Neuronal stem cell (in vitro differentiated cells): ENCODE measurements at regions not wholly inside any gene's neighbourhood (a gene's known extent, or its start where the extent isn't known, plus 50 kb on each side); places are given as distances from the start of the nearest gene placed in this dataset.

ENCODE experiments used
- DNase-seq: peaks from one replicate; pipeline ENCODE4 v3.0.0-alpha.2; 2013; ENCODE audit warnings: low spot score
- H2AFZ ChIP-seq: one replicate; pipeline ENCODE4 v1.6.1; 2013; ENCODE audit warnings: mild to moderate bottlenecking, low read length, inconsistent platforms
- H2AK5ac ChIP-seq: 2 replicates; pipeline ENCODE4 v1.6.1; 2013; ENCODE audit warnings: low read depth, mild to moderate bottlenecking, inconsistent platforms, low read length, moderate library complexity, mixed read lengths
- H2BK120ac ChIP-seq: 2 replicates; pipeline ENCODE4 v1.6.1; 2013; ENCODE audit warnings: low read depth, mild to moderate bottlenecking, inconsistent platforms, low read length, moderate library complexity, mixed read lengths
- H2BK12ac ChIP-seq: one replicate; pipeline ENCODE4 v1.6.1; 2013; ENCODE audit warnings: low read length, inconsistent platforms
- H2BK15ac ChIP-seq: 2 replicates; pipeline ENCODE4 v1.6.1; 2013; ENCODE audit warnings: mild to moderate bottlenecking, low read length, inconsistent platforms, mixed read lengths
- H2BK5ac ChIP-seq: one replicate; pipeline ENCODE4 v1.6.1; 2013; ENCODE audit warnings: inconsistent platforms, mild to moderate bottlenecking, low read length, moderate library complexity
- H3K14ac ChIP-seq: one replicate; pipeline ENCODE4 v1.6.1; 2013; ENCODE audit warnings: low read length, inconsistent platforms
- H3K18ac ChIP-seq: 2 replicates; pipeline ENCODE4 v1.6.1; 2013; ENCODE audit warnings: low read length, inconsistent platforms
- H3K23ac ChIP-seq: 2 replicates; pipeline ENCODE4 v1.6.1; 2013; ENCODE audit warnings: low read depth, mild to moderate bottlenecking, mixed read lengths, low read length, inconsistent platforms; ENCODE audit not compliant: poor library complexity
- H3K27ac ChIP-seq: replicated peaks from 3 replicates; pipeline ENCODE4 v1.5.1; 2013; ENCODE audit warnings: low read length, inconsistent platforms
- H3K27me3 ChIP-seq, 3 experiments: 2 replicates each; pipeline ENCODE4 v1.6.1; 2013; ENCODE audit warnings: low read length in 3 of 3, mild to moderate bottlenecking in 2 of 3, inconsistent platforms in 1 of 3, low read depth in 1 of 3, mixed read lengths in 1 of 3, moderate library complexity in 1 of 3; ENCODE audit not compliant: control insufficient read depth in 3 of 3, insufficient read depth in 3 of 3
- H3K36me3 ChIP-seq, 2 donors: replicated peaks in 1 of 2; 2 replicates each; pipeline ENCODE4 v1.6.1; 2013; ENCODE audit warnings: low read length in 2 of 2; ENCODE audit not compliant: control insufficient read depth in 2 of 2, insufficient read depth in 2 of 2
- H3K4ac ChIP-seq: 2 replicates; pipeline ENCODE4 v1.6.1; 2013; ENCODE audit warnings: inconsistent platforms, mild to moderate bottlenecking, low read length, moderate library complexity
- H3K4me1 ChIP-seq, 2 donors: 1 replicate in 1 of 2; 2 replicates in 1 of 2; pipeline ENCODE4 v1.6.1; 2013; ENCODE audit warnings: low read length in 2 of 2, low read depth in 1 of 2; ENCODE audit not compliant: control insufficient read depth in 2 of 2, insufficient read depth in 1 of 2
- H3K4me2 ChIP-seq: one replicate; pipeline ENCODE4 v1.6.1; 2013; ENCODE audit warnings: mild to moderate bottlenecking, low read length, inconsistent platforms; ENCODE audit not compliant: insufficient read depth, poor library complexity, severe bottlenecking
- H3K4me3 ChIP-seq, 2 donors: 2 replicates each; pipeline ENCODE4 v1.5.1; 2013; ENCODE audit warnings: low read length in 2 of 2, mild to moderate bottlenecking in 2 of 2, inconsistent platforms in 1 of 2, moderate library complexity in 1 of 2
- H3K79me1 ChIP-seq: one replicate; pipeline ENCODE4 v1.6.1; 2013; ENCODE audit warnings: low read depth, mild to moderate bottlenecking, inconsistent platforms, low read length, moderate library complexity
- H3K9ac ChIP-seq: one replicate; pipeline ENCODE4 v1.6.1; 2013; ENCODE audit warnings: mild to moderate bottlenecking, low read depth, low read length, inconsistent platforms; ENCODE audit not compliant: poor library complexity
- H3K9me3 ChIP-seq, 2 donors: replicated peaks in 1 of 2; 2 replicates each; pipeline versions ENCODE3 to v1.6.1; 2013; ENCODE audit warnings: low read length in 2 of 2, mild to moderate bottlenecking in 2 of 2, inconsistent platforms in 1 of 2, low read depth in 1 of 2, mixed read lengths in 1 of 2, moderate library complexity in 1 of 2; ENCODE audit not compliant: control insufficient read depth in 2 of 2, insufficient read depth in 1 of 2
- H4K8ac ChIP-seq: one replicate; pipeline ENCODE4 v1.6.1; 2013; ENCODE audit warnings: low read depth, mild to moderate bottlenecking, inconsistent platforms, low read length, moderate library complexity
- H4K91ac ChIP-seq: one replicate; pipeline ENCODE4 v1.6.1; 2013; ENCODE audit warnings: low read length, low read depth, mild to moderate bottlenecking, inconsistent platforms; ENCODE audit not compliant: poor library complexity
- whole genome bisulfite sequencing, 2 donors: extraction: QIAGEN DNeasy Blood & Tissue Kit; methylation state at CpG; one replicate each; pipeline ENCODE4 v1.1.7; 2013; ENCODE audit warnings: missing lambda C conversion rate in 2 of 2, mixed read lengths in 1 of 2; ENCODE audit not compliant: insufficient read length in 2 of 2, insufficient replicate concordance in 1 of 2; ENCODE audit errors: extremely low coverage in 2 of 2; 5-methylcytosine and 5-hydroxymethylcytosine counted together

DNA sequence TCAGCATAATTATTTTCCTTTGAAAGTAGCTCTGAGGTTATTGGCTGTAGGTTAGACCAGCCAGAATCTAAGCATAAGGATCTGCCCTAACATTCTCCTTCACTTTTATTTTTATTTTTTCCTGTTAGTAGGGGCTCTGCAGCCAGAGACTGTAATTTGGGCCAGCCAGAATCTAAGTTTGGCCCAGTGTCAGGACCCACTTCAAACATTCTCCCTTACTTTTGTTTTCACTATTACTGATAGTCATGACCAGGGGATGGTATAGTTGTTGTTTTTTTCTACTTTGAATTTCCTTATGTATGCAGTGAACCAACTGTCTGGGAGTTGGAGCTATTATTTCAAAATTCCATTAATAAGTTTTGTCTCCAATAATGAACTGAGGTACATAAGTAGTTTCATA lies 121.0 kb upstream of the MBNL1 start:
- H3K4me2 ChIP-seq, result no peak overlapping the region
- H3K4me3 ChIP-seq, result no peak overlapping the region
- no peak for DNase-seq
- H2BK120ac ChIP-seq, result no peak overlapping the region
- no peak overlapping the region for H2BK15ac ChIP-seq
- no peak overlapping the region for H2AK5ac ChIP-seq
- H3K9me3 ChIP-seq, result no peaks in the 10 kb centered on the region
- H3K4me1 ChIP-seq, result no peaks in the 10 kb centered on the region
- H4K91ac ChIP-seq, result no peak overlapping the region
- no peaks in the 10 kb centered on the region for H3K36me3 ChIP-seq
- H2BK5ac ChIP-seq, result no peak overlapping the region
- no peaks in the 10 kb centered on the region for H3K27me3 ChIP-seq
- H2BK12ac ChIP-seq, result no peak overlapping the region
- no peak overlapping the region for H4K8ac ChIP-seq
- no peak overlapping the region for H3K23ac ChIP-seq
- no peaks in the 10 kb centered on the region for H3K79me1 ChIP-seq
- no peak overlapping the region for H3K4ac ChIP-seq
- H3K18ac ChIP-seq, result no peak overlapping the region
- no peak overlapping the region for H3K27ac ChIP-seq
- H3K14ac ChIP-seq, result no peak overlapping the region
- no peak overlapping the region for H3K9ac ChIP-seq
- no peak overlapping the region for H2AFZ ChIP-seq

DNA sequence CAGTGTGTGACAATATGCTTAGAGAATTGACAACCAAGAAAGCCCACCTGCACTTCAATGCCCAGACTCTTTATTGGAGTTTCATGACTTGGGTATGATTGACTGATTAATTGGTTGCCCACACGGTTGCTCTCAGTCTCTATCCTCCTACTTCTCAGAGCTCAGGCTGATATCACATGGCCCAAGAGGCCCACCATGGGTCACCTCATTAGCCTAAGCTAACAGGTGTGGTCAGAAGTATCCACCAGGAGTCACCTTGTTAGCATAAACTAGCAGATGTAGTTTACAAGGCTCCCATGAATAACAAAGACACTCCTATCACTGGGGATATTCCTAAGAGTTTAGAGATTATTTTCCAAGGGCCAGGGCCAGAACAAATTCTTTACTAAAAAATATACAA lies 120.2 kb upstream of the MBNL1 start:
- Histone ChIP-seq H3K27me3 (no peaks in the 10 kb centered on the region), H2AFZ (no peak overlapping the region), H4K8ac (no peak overlapping the region), H2BK5ac (no peak overlapping the region), H4K91ac (no peak overlapping the region), H3K4ac (no peak overlapping the region), H3K27ac (no peak overlapping the region), H3K79me1 (no peaks in the 10 kb centered on the region), H2BK15ac (no peak overlapping the region), H3K9me3 (no peaks in the 10 kb centered on the region), H3K23ac (no peak overlapping the region), H3K14ac (no peak overlapping the region), H3K4me1 (no peaks in the 10 kb centered on the region), H2BK12ac (no peak overlapping the region), H2BK120ac (no peak overlapping the region), H3K9ac (no peak overlapping the region), H3K18ac (no peak overlapping the region), H2AK5ac (no peak overlapping the region), H3K4me3 (no peak overlapping the region), H3K4me2 (no peak overlapping the region), H3K36me3 (no peaks in the 10 kb centered on the region)
- no peak for DNase-seq
- no CpG with 5 or more reads among the region's 1 CpG for WGBS, 2 donors

DNA sequence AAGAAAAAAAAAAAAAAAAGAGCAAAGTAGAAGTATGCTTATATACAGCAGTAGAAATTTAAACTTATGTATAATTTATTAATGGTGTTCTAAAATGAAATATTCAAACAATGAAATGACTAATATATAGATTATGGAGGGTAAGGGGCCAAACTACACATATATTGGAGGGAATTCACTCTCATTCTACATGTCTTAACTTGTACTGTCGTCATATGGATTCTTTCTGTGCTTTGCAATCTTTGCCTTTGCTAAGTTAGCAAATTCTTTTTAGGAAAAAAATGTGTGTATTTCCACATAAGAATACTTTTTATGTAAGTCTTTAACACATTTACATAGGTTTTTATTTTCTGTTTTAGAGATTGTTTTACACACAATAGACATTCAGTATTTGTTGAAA lies 118.9 kb upstream of the MBNL1 start:
- H3K79me1 ChIP-seq, result no peaks in the 10 kb centered on the region
- WGBS, 2 donors, result no CpG with 5 or more reads among the region's 1 CpG
- H4K8ac ChIP-seq, result no peak overlapping the region
- no peak overlapping the region for H4K91ac ChIP-seq
- no peak overlapping the region for H2AK5ac ChIP-seq
- H3K23ac ChIP-seq, result no peak overlapping the region
- no peak overlapping the region for H2BK12ac ChIP-seq
- no peak overlapping the region for H2BK120ac ChIP-seq
- no peak overlapping the region for H3K14ac ChIP-seq
- H2AFZ ChIP-seq, result peak overlapping the region; percentile 13
- no peak overlapping the region for H3K4me2 ChIP-seq
- no peak overlapping the region for H2BK5ac ChIP-seq
- H3K27me3 ChIP-seq, result no peaks in the 10 kb centered on the region
- H3K9me3 ChIP-seq, result no peaks in the 10 kb centered on the region
- no peaks in the 10 kb centered on the region for H3K4me1 ChIP-seq
- no peak overlapping the region for H3K18ac ChIP-seq
- no peak for DNase-seq
- H3K4ac ChIP-seq, result no peak overlapping the region
- H3K9ac ChIP-seq, result no peak overlapping the region
- H2BK15ac ChIP-seq, result no peak overlapping the region
- no peak overlapping the region for H3K4me3 ChIP-seq
- H3K36me3 ChIP-seq, result no peaks in the 10 kb centered on the region
- no peak overlapping the region for H3K27ac ChIP-seq

DNA sequence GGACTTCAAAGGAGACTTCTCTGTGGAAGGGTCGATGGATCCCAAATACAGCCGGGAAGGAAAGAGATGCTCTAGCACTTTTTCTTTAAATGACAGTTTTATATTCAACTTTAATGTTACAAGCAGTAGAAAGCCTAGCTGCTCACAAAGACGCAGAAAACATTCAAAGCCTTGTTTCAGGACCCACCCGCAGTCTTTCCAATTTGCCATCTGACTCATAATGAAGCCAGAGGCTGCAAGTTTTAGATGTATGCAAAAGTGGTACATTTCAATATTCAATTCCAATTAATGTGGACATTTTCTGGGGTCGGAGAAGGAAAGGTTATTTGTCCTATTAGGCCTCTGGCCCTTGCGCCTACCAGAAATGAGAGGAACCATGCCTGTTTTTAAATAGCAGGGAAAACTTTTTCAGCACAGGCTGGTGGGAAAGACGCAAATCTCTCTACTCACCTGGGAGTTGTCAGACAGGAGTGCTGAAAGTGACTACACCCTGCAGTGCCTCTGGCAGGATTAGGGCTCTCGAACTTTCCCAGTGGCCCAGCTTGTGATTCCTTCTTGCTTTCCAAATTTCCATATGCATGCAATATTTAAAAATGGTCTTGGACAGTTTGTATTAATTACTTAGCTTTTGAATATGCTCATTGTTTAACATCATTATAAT lies 117.4 kb upstream of the MBNL1 start:
- WGBS, 2 donors, result no CpG with 5 or more reads among the region's 8 CpGs
- no peak overlapping the region for H2BK12ac ChIP-seq
- H2BK15ac ChIP-seq, result no peak overlapping the region
- H3K9ac ChIP-seq, result no peak overlapping the region
- H3K27me3 ChIP-seq, result no peaks in the 10 kb centered on the region
- H4K8ac ChIP-seq, result no peak overlapping the region
- no peak overlapping the region for H2AFZ ChIP-seq
- no peak overlapping the region for H3K14ac ChIP-seq
- no peak overlapping the region for H3K4me2 ChIP-seq
- no peak overlapping the region for H2BK120ac ChIP-seq
- no peaks in the 10 kb centered on the region for H3K9me3 ChIP-seq
- H3K4me1 ChIP-seq, result no peaks in the 10 kb centered on the region
- H3K4ac ChIP-seq, result no peak overlapping the region
- H3K79me1 ChIP-seq, result no peaks in the 10 kb centered on the region
- no peak overlapping the region for H3K27ac ChIP-seq
- H3K18ac ChIP-seq, result no peak overlapping the region
- no peak for DNase-seq
- no peak overlapping the region for H4K91ac ChIP-seq
- no peak overlapping the region for H3K23ac ChIP-seq
- no peaks in the 10 kb centered on the region for H3K36me3 ChIP-seq
- no peak overlapping the region for H2BK5ac ChIP-seq
- no peak overlapping the region for H3K4me3 ChIP-seq
- no peak overlapping the region for H2AK5ac ChIP-seq
